ENCODE measurements at regions not wholly inside any gene's neighbourhood (a gene's known extent, or its start where the extent isn't known, plus 50 kb on each side); places are given as distances from the start of the nearest gene placed in this dataset.

GRCh38 chr13:39282400-39282972, 244.2 kb downstream of the NHLRC3 start:
- Histone ChIP-seq H3K4me2 (ENCODE audit: low read depth, low read length, poor library complexity, severe bottlenecking) (no peak overlapping the region), H3K36me3 (ENCODE audit: insufficient read depth, low read length) (no peaks in the 10 kb centered on the region), H2AFZ (ENCODE audit: low read length) (no peak overlapping the region), H3K79me2 (ENCODE audit: insufficient read depth, low read length) (no peaks in the 10 kb centered on the region), H3K9me3 (ENCODE audit: insufficient read depth, low read depth, low read length) (no peaks in the 10 kb centered on the region; the same call in 1 of the 2 replicates), H3K9ac (ENCODE audit: low read depth, low read length, poor library complexity, severe bottlenecking) (no peak overlapping the region), H3K27me3 (ENCODE audit: insufficient read depth, low read length, poor library complexity, severe bottlenecking) (no peaks in the 10 kb centered on the region), H3K9me2 (replicated peaks; ENCODE audit: low read depth, low read length) (no peaks in the 10 kb centered on the region), H3F3A (ENCODE audit: low read depth) (no peaks in the 10 kb centered on the region), H4K20me1 (ENCODE audit: insufficient read depth, low read length, poor library complexity, severe bottlenecking) (no peaks in the 10 kb centered on the region), H3K4me1 (ENCODE audit: insufficient read depth, low read length, poor library complexity, severe bottlenecking) (no peaks in the 10 kb centered on the region), H3K4me3 (ENCODE audit: low read length, poor library complexity, severe bottlenecking) (no peak overlapping the region)
- no peak for TF ChIP-seq CTCF (conservative IDR thresholded peaks at IDR 0.05; ENCODE audit: low read length)
- TF ChIP-seq EZH2phosphoT487 (IDR thresholded peaks at IDR 0.05; ENCODE audit: borderline replicate concordance) = no peak

- H3K9me2 ChIP-seq (replicated peaks; ENCODE audit: low read depth, low read length) = no peaks in the 10 kb centered on the region
- H2AFZ ChIP-seq (ENCODE audit: low read length) = no peak overlapping the region
- H3K27me3 ChIP-seq (ENCODE audit: insufficient read depth, low read length, poor library complexity, severe bottlenecking) = no peaks in the 10 kb centered on the region
- no peaks in the 10 kb centered on the region for H4K20me1 ChIP-seq (ENCODE audit: insufficient read depth, low read length, poor library complexity, severe bottlenecking)
- H3K9ac ChIP-seq (ENCODE audit: low read depth, low read length, poor library complexity, severe bottlenecking) = no peak overlapping the region
- no peaks in the 10 kb centered on the region for H3F3A ChIP-seq (ENCODE audit: low read depth)
- no peaks in the 10 kb centered on the region for H3K4me1 ChIP-seq (ENCODE audit: insufficient read depth, low read length, poor library complexity, severe bottlenecking)
- no peaks in the 10 kb centered on the region for H3K79me2 ChIP-seq (ENCODE audit: insufficient read depth, low read length)
- H3K9me3 ChIP-seq (ENCODE audit: insufficient read depth, low read depth, low read length) = no peaks in the 10 kb centered on the region; the same call in 1 of the 2 replicates
- TF ChIP-seq EZH2phosphoT487 (IDR thresholded peaks at IDR 0.05; ENCODE audit: borderline replicate concordance) = no peak
- no peak for TF ChIP-seq CTCF (conservative IDR thresholded peaks at IDR 0.05; ENCODE audit: low read length)
- H3K4me2 ChIP-seq (ENCODE audit: low read depth, low read length, poor library complexity, severe bottlenecking) = no peak overlapping the region
- H3K4me3 ChIP-seq (ENCODE audit: low read length, poor library complexity, severe bottlenecking) = no peak overlapping the region
- H3K36me3 ChIP-seq (ENCODE audit: insufficient read depth, low read length) = no peaks in the 10 kb centered on the region
Measured at GRCh38 chr13:39283072-39283471, 244.8 kb downstream of the NHLRC3 start.

GRCh38 chr13:39284801-39285388, 246.6 kb downstream of the NHLRC3 start:
- Histone ChIP-seq H3K27me3 (ENCODE audit: insufficient read depth, low read length, poor library complexity, severe bottlenecking) (no peaks in the 10 kb centered on the region), H3K9ac (ENCODE audit: low read depth, low read length, poor library complexity, severe bottlenecking) (no peak overlapping the region), H3K4me2 (ENCODE audit: low read depth, low read length, poor library complexity, severe bottlenecking) (no peak overlapping the region), H3K4me1 (ENCODE audit: insufficient read depth, low read length, poor library complexity, severe bottlenecking) (no peaks in the 10 kb centered on the region), H3K9me3 (ENCODE audit: insufficient read depth, low read depth, low read length) (no peaks in the 10 kb centered on the region; the same call in 1 of the 2 replicates), H3K79me2 (ENCODE audit: insufficient read depth, low read length) (no peaks in the 10 kb centered on the region), H3K36me3 (ENCODE audit: insufficient read depth, low read length) (no peaks in the 10 kb centered on the region), H4K20me1 (ENCODE audit: insufficient read depth, low read length, poor library complexity, severe bottlenecking) (no peaks in the 10 kb centered on the region), H2AFZ (ENCODE audit: low read length) (no peak overlapping the region), H3F3A (ENCODE audit: low read depth) (no peaks in the 10 kb centered on the region), H3K9me2 (replicated peaks; ENCODE audit: low read depth, low read length) (no peaks in the 10 kb centered on the region), H3K4me3 (ENCODE audit: low read length, poor library complexity, severe bottlenecking) (no peak overlapping the region)
- TF ChIP-seq EZH2phosphoT487 (IDR thresholded peaks at IDR 0.05; ENCODE audit: borderline replicate concordance) = no peak

Data from Loucy (cell line).